Choroid plexus epithelial cell (primary cell): ENCODE measurements at regions not wholly inside any gene's neighbourhood (a gene's known extent, or its start where the extent isn't known, plus 50 kb on each side); places are given as distances from the start of the nearest gene placed in this dataset.
"Not testable (repeated sequence)": the region's sequence is repeated elsewhere in the genome, so short reads cannot be mapped to it uniquely, and the experiment has no call there.

Experiments
- DNase-seq: peaks from one replicate; pipeline ENCODE4 v3.0.0-alpha.2; 2010; ENCODE audit warnings: low read depth
- H3K4me3 ChIP-seq: 2 replicates; pipeline ENCODE4 v1.5.1; 2011; ENCODE audit warnings: low read depth, mild to moderate bottlenecking, control low read depth, low read length, moderate library complexity
- CTCF ChIP-seq: conservative IDR thresholded peaks from 2 replicates; pipeline ENCODE4 v1.5.1; 2011; ENCODE audit warnings: low read depth, mild to moderate bottlenecking, control low read depth, inconsistent platforms, low read length, moderate library complexity

- no peak for DNase-seq
- no peak for TF ChIP-seq CTCF
- no peak overlapping the region for H3K4me3 ChIP-seq
These were observed 69.3 kb upstream of the WNT7B start for GRCh38 chr22:46046299-46046685.

GRCh38 chr22:46047226-46047625 is 70.3 kb upstream of the WNT7B start:
- no peak for DNase-seq
- no peak overlapping the region for H3K4me3 ChIP-seq
- TF ChIP-seq CTCF = no peak

- DNase-seq = no peak
- TF ChIP-seq CTCF = no peak
- H3K4me3 ChIP-seq = no peak overlapping the region
These were observed 71.1 kb upstream of the WNT7B start for GRCh38 chr22:46047841-46048595.

GRCh38 chr22:46048661-46049060 is 71.7 kb upstream of the WNT7B start:
- H3K4me3 ChIP-seq = not testable (repeated sequence)

GRCh38 chr22:46049726-46050450 is 72.9 kb upstream of the WNT7B start:
- H3K4me3 ChIP-seq = no peak overlapping the region
- no peak for DNase-seq
- no peak for TF ChIP-seq CTCF

More at GRCh38 chr22:46048661-46049060, 71.7 kb upstream of the WNT7B start:
- DNase-seq = not testable (repeated sequence)

- H3K4me3 ChIP-seq = no peak overlapping the region
- TF ChIP-seq CTCF = no peak
- DNase-seq = no peak
These were observed 73.5 kb upstream of the WNT7B start for GRCh38 chr22:46050451-46050845.

GRCh38 chr22:46050916-46051614 is 74.1 kb upstream of the WNT7B start:
- no peak overlapping the region for H3K4me3 ChIP-seq
- DNase-seq = no peak
- no peak for TF ChIP-seq CTCF
